PC-9 (cell line): ENCODE measurements at regions not wholly inside any gene's neighbourhood (a gene's known extent, or its start where the extent isn't known, plus 50 kb on each side); places are given as distances from the start of the nearest gene placed in this dataset.

Source experiments
- CTCF ChIP-seq: fragments of 200-600 bp; sonication (generic); conservative IDR thresholded peaks from 2 replicates; pipeline ENCODE4 v1.6.1; 2017; ENCODE audit warnings: mixed run types, antibody characterized with exemption, mild to moderate bottlenecking, moderate library complexity
- EZH2 ChIP-seq: fragments of 200-600 bp; sonication (generic); IDR thresholded peaks from 2 replicates; pipeline ENCODE4 v1.8.0; 2017; ENCODE audit warnings: antibody characterized with exemption, low read depth

- TF ChIP-seq CTCF = no peak
- TF ChIP-seq EZH2 = no peak
These were observed 178.7 kb upstream of the TAB2 start for GRCh38 chr6:149138699-149139294.
